BE2C (cell line): ENCODE measurements at regions not wholly inside any gene's neighbourhood (a gene's known extent, or its start where the extent isn't known, plus 50 kb on each side); places are given as distances from the start of the nearest gene placed in this dataset.
"Not testable (repeated sequence)": the region's sequence is repeated elsewhere in the genome, so short reads cannot be mapped to it uniquely, and the experiment has no call there.

Source experiments
- DNase-seq: peaks from one replicate; pipeline ENCODE4 v3.0.0-alpha.2; 2020
- H3K27me3 ChIP-seq: fragments of 250-450 bp; sonication (Bioruptor Pico); 2 replicates; pipeline ENCODE4 v1.5.1; 2020; ENCODE audit warnings: mild to moderate bottlenecking
- H3K36me3 ChIP-seq: fragments of 250-450 bp; sonication (Bioruptor Pico); 2 replicates; pipeline ENCODE4 v1.5.1; 2020; ENCODE audit warnings: mild to moderate bottlenecking
- H3K4me1 ChIP-seq: fragments of 250-450 bp; sonication (Bioruptor Pico); 2 replicates; pipeline ENCODE4 v1.5.1; 2020
- H3K4me3 ChIP-seq: 2 replicates; pipeline ENCODE4 v1.5.1; 2011; ENCODE audit warnings: low read depth, low read length
- H3K9me3 ChIP-seq: fragments of 250-450 bp; sonication (Bioruptor Pico); 2 replicates; pipeline ENCODE4 v1.5.1; 2020
- TF ChIP-seq, protein P1 (sequence below): IDR thresholded peaks from 2 replicates; pipeline ENCODE4 v1.5.1; 2012; ENCODE audit warnings: mild to moderate bottlenecking, low read depth, low read length

DNA sequence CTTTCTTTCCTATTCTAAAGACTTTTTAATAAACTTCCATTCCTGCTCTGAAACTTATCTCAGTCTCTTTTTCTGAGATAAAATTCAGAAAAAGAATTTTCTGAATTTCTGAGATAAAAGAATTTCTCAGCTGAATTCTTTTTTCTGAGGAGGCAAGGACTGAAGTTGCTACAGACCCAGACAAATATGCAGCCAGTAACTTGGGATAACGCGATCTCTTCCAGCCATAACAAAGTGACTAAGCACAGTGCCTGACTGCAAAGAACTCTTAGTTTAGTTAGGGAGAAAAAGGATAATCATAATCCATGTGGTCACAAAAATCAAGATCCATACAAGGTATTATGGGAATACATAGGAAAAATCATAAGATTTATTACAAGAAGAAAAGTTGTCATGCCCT lies 222.0 kb upstream of the GAP43 start:
- H3K4me3 ChIP-seq, result no peak overlapping the region
- no peak for DNase-seq
- no peaks in the 10 kb centered on the region for H3K36me3 ChIP-seq
- H3K27me3 ChIP-seq, result no peaks in the 10 kb centered on the region
- no peaks in the 10 kb centered on the region for H3K9me3 ChIP-seq
- peaks cover 66% of the 10 kb centered on the region for H3K4me1 ChIP-seq
- TF ChIP-seq, protein P1, sequence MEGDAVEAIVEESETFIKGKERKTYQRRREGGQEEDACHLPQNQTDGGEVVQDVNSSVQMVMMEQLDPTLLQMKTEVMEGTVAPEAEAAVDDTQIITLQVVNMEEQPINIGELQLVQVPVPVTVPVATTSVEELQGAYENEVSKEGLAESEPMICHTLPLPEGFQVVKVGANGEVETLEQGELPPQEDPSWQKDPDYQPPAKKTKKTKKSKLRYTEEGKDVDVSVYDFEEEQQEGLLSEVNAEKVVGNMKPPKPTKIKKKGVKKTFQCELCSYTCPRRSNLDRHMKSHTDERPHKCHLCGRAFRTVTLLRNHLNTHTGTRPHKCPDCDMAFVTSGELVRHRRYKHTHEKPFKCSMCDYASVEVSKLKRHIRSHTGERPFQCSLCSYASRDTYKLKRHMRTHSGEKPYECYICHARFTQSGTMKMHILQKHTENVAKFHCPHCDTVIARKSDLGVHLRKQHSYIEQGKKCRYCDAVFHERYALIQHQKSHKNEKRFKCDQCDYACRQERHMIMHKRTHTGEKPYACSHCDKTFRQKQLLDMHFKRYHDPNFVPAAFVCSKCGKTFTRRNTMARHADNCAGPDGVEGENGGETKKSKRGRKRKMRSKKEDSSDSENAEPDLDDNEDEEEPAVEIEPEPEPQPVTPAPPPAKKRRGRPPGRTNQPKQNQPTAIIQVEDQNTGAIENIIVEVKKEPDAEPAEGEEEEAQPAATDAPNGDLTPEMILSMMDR, result no peak

DNA sequence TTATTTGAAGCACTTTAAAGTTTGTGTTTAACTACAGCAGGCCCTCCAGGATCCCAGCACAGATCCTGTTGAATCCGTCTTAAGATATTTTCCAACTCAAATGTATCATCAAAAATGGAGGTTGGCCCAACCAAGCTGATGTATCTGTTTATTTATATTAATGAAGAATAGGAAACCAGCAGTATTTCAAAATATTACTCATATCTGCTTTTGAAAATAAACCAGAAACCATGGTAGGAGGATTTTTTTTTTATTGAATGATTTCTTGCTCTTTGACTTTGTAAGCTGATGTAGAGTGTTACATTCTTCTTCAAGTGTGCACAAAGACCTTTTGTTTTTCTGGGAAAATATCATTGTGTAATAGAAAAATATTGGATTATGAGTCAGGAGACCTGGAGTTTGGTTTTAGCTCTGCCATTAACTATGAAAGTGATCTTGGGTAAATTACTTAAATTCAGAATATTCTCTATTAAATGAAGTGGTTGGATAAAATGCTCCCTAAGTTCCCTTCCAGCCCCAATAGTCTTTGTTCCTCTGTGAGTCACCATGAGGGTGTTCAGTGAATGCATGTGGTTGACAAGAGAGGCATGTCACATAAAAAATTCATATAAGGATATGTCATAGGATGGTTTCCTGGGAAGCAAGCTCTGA lies 221.3 kb upstream of the GAP43 start:
- H3K9me3 ChIP-seq, result no peaks in the 10 kb centered on the region
- no peaks in the 10 kb centered on the region for H3K36me3 ChIP-seq
- no peaks in the 10 kb centered on the region for H3K27me3 ChIP-seq
- peaks cover 65% of the 10 kb centered on the region for H3K4me1 ChIP-seq
- DNase-seq, result no peak
- H3K4me3 ChIP-seq, result no peak overlapping the region
- TF ChIP-seq, protein P1, result no peak

DNA sequence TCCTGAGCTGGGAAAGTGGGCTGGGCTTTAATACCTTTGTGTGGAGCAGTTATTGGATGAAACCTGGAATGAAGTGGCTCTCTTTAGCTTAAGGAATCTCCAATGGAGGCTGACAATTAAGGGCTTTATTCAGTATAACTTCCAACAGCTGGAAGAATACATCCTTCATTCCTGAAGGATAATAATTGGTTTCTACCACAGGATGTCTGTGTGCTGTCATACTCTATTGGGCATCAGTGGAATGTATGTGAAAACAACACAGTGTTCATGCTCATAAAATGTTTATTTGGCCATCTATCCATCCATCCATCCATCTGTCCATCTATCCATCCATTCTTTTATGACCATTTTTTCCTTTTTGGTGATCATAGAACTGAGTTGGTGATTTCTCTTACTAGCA lies 220.7 kb upstream of the GAP43 start:
- H3K27me3 ChIP-seq, result no peaks in the 10 kb centered on the region
- TF ChIP-seq, protein P1, result no peak
- no peak for DNase-seq
- no peak overlapping the region for H3K4me3 ChIP-seq
- H3K36me3 ChIP-seq, result no peaks in the 10 kb centered on the region
- no peaks in the 10 kb centered on the region for H3K9me3 ChIP-seq
- H3K4me1 ChIP-seq, result peaks cover 59% of the 10 kb centered on the region

DNA sequence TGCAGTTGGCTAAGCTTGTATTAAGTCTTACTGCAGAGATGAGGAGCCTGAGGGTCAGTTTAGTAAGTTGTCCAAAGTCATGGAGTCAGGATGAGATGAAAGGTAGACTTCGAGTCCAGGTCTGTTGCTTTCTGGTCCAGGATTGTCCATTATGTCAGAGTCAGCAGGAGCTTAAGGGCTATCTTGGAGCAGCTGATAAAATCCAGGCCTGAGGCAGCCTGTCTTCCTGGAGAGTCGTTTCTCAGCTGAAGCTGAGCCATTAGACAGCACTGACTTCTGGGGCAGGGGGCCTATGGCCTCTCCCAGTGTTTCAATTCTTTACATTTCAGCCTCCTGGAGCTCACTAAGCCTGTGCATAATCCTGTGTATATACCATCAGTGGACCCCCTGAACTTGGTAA lies 219.5 kb upstream of the GAP43 start:
- no peak for DNase-seq
- Histone ChIP-seq H3K27me3 (no peaks in the 10 kb centered on the region), H3K36me3 (no peaks in the 10 kb centered on the region), H3K9me3 (no peaks in the 10 kb centered on the region), H3K4me3 (no peak overlapping the region), H3K4me1 (peaks cover 49% of the 10 kb centered on the region)
- TF ChIP-seq, protein P1, result no peak

DNA sequence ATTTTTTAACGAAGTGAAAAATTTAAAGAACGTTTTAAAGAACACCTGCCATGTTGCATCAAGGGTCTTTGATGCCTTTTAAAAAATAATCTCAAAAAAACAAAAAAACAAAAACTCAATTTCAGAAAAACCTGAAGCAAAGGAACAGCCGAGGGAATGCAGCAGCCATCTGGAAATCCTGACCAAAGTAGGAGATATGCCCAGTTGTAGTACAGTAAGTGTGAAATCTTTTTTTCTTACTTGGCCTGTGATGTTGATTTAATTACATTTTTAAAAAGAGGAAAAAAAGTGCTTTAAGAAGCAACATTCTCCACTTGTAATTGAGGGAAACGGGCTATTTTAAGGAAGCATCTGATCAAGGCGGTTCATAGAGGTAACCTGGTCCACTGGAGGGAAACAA lies 213.7 kb upstream of the GAP43 start:
- Histone ChIP-seq H3K9me3 (no peaks in the 10 kb centered on the region), H3K4me1 (peaks cover 19% of the 10 kb centered on the region), H3K36me3 (no peaks in the 10 kb centered on the region), H3K27me3 (no peaks in the 10 kb centered on the region), H3K4me3 (no peak overlapping the region)
- TF ChIP-seq, protein P1, result no peak
- DNase-seq, result no peak

DNA sequence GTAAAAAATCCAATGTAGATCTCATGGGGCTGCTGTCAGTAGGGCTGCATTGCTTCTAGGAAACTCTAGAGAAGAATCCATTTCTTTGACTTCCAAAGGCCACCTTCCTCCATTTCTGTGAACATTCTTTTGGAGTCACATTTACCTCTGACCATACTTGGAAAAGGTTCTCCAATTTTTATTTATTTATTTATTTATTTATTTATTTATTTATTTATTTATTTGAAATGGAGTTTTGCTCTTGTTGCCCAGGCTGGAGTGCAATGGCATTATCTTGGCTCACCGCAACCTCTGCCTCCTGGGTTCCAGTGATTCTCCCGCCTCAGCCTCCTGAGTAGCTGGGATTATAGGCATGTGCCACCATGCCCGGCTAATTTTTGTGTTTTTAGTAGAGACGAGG lies 208.7 kb upstream of the GAP43 start:
- not testable (repeated sequence) for H3K4me3 ChIP-seq, DNase-seq, H3K27me3 ChIP-seq, H3K9me3 ChIP-seq, H3K36me3 ChIP-seq, H3K4me1 ChIP-seq
